GM19023 (cell line): ENCODE measurements at regions not wholly inside any gene's neighbourhood (a gene's known extent, or its start where the extent isn't known, plus 50 kb on each side); places are given as distances from the start of the nearest gene placed in this dataset.
"Not testable (repeated sequence)": the region's sequence is repeated elsewhere in the genome, so short reads cannot be mapped to it uniquely, and the experiment has no call there.

Source experiments
- ATAC-seq: cut with Tn5 transposase; IDR thresholded peaks from one replicate; pipeline ENCODE4 v1.9.1; 2021; ENCODE audit warnings: mild to moderate bottlenecking, moderate library complexity; ENCODE audit not compliant: unreplicated experiment

- ATAC-seq = no peak
These were observed 155.1 kb downstream of the TRIB2 start for GRCh38 chr2:12871694-12872315.

GRCh38 chr2:12877761-12878160, 161.0 kb downstream of the TRIB2 start:
- ATAC-seq = no peak

- ATAC-seq = no peak
These were observed 162.9 kb downstream of the TRIB2 start for GRCh38 chr2:12879649-12880048.

GRCh38 chr2:12881952-12882351, 165.2 kb downstream of the TRIB2 start:
- ATAC-seq = no peak

GRCh38 chr2:12882393-12882792, 165.7 kb downstream of the TRIB2 start:
- no peak for ATAC-seq

GRCh38 chr2:12883906-12884305, 167.2 kb downstream of the TRIB2 start:
- ATAC-seq = no peak

GRCh38 chr2:12884713-12885282, 168.1 kb downstream of the TRIB2 start:
- ATAC-seq = no peak

- no peak for ATAC-seq
These were observed 173.3 kb downstream of the TRIB2 start for GRCh38 chr2:12890066-12890465.

- ATAC-seq = no peak
These were observed 173.8 kb downstream of the TRIB2 start for GRCh38 chr2:12890481-12890991.

- no peak for ATAC-seq
These were observed 178.3 kb downstream of the TRIB2 start for GRCh38 chr2:12895017-12895416.

- ATAC-seq = no peak
These were observed 179.7 kb downstream of the TRIB2 start for GRCh38 chr2:12896318-12896982.

- no peak for ATAC-seq
These were observed 180.4 kb downstream of the TRIB2 start for GRCh38 chr2:12897181-12897580.

- ATAC-seq = no peak
These were observed 186.5 kb downstream of the TRIB2 start for GRCh38 chr2:12903272-12903671.

GRCh38 chr2:12910431-12910830, 193.7 kb downstream of the TRIB2 start:
- no peak for ATAC-seq

GRCh38 chr2:12915787-12916186, 199.1 kb downstream of the TRIB2 start:
- no peak for ATAC-seq

GRCh38 chr2:12918138-12918834, 201.6 kb downstream of the TRIB2 start:
- ATAC-seq = no peak

GRCh38 chr2:12918835-12919445, 202.2 kb downstream of the TRIB2 start:
- ATAC-seq = no peak

- no peak for ATAC-seq
These were observed 204.6 kb downstream of the TRIB2 start for GRCh38 chr2:12921321-12921720.

GRCh38 chr2:12923907-12924610, 207.3 kb downstream of the TRIB2 start:
- ATAC-seq = no peak

GRCh38 chr2:12926641-12927040, 209.9 kb downstream of the TRIB2 start:
- ATAC-seq = not testable (repeated sequence)
